Mesenchymal stem cell (in vitro differentiated cells and primary cell): ENCODE measurements at regions not wholly inside any gene's neighbourhood (a gene's known extent, or its start where the extent isn't known, plus 50 kb on each side); places are given as distances from the start of the nearest gene placed in this dataset.

ENCODE experiments used
- DNase-seq: peaks from one replicate; pipeline ENCODE4 v3.0.0-alpha.2; 2013
- H2AFZ ChIP-seq: one replicate; pipeline ENCODE4 v1.6.1; 2013; ENCODE audit warnings: low read depth, mild to moderate bottlenecking, control low read depth, inconsistent platforms, low read length, moderate library complexity
- H2AK5ac ChIP-seq: 2 replicates; pipeline ENCODE4 v1.6.1; 2013; ENCODE audit warnings: low read length, moderate library complexity, mild to moderate bottlenecking, inconsistent platforms; ENCODE audit not compliant: severe bottlenecking
- H2BK120ac ChIP-seq: one replicate; pipeline ENCODE4 v1.6.1; 2013; ENCODE audit warnings: low read depth, mild to moderate bottlenecking, inconsistent platforms, low read length, moderate library complexity
- H2BK12ac ChIP-seq, 2 experiments: one replicate each; pipeline ENCODE4 v1.6.1; 2013; ENCODE audit warnings: inconsistent platforms in 2 of 2, low read length in 2 of 2, mild to moderate bottlenecking in 2 of 2, moderate library complexity in 2 of 2, control low read depth in 1 of 2
- H2BK15ac ChIP-seq: one replicate; pipeline ENCODE4 v1.6.1; 2013; ENCODE audit warnings: mild to moderate bottlenecking, low read depth, inconsistent platforms; ENCODE audit not compliant: poor library complexity, severe bottlenecking
- H2BK5ac ChIP-seq: 2 replicates; pipeline ENCODE4 v1.6.1; 2013; ENCODE audit warnings: low read depth, mild to moderate bottlenecking, low read length, control low read depth, inconsistent platforms; ENCODE audit not compliant: poor library complexity, severe bottlenecking
- H3K14ac ChIP-seq, 2 experiments: one replicate each; pipeline ENCODE4 v1.6.1; 2013; ENCODE audit warnings: inconsistent platforms in 2 of 2, low read length in 2 of 2, control low read depth in 1 of 2, mild to moderate bottlenecking in 1 of 2, moderate library complexity in 1 of 2
- H3K18ac ChIP-seq, 2 experiments: one replicate each; pipeline ENCODE4 v1.6.1; 2013; ENCODE audit warnings: inconsistent platforms in 2 of 2, low read length in 2 of 2, control low read depth in 1 of 2, low read depth in 1 of 2, mild to moderate bottlenecking in 1 of 2
- H3K23ac ChIP-seq, 2 experiments: one replicate each; pipeline ENCODE4 v1.6.1; 2013; ENCODE audit warnings: inconsistent platforms in 2 of 2, low read length in 2 of 2, mild to moderate bottlenecking in 2 of 2, moderate library complexity in 2 of 2, control low read depth in 1 of 2
- H3K27ac ChIP-seq: 2 replicates; pipeline ENCODE4 v1.5.1; 2013; ENCODE audit warnings: mild to moderate bottlenecking, moderate library complexity, low read length, control low read depth, inconsistent platforms; ENCODE audit not compliant: poor library complexity, severe bottlenecking
- H3K27me3 ChIP-seq, 2 experiments: 2 replicates each; pipeline versions ENCODE4 v1.6.1 to v1.7.0; 2013; ENCODE audit warnings: low read length in 2 of 2, mild to moderate bottlenecking in 2 of 2, moderate library complexity in 2 of 2, control low read depth in 1 of 2, inconsistent platforms in 1 of 2; ENCODE audit not compliant: control insufficient read depth in 1 of 2, insufficient read depth in 1 of 2
- H3K36me3 ChIP-seq, 2 experiments: 2 replicates each; pipeline versions ENCODE4 v1.6.1 to v1.7.0; 2013; ENCODE audit warnings: low read length in 2 of 2, control low read depth in 1 of 2, inconsistent platforms in 1 of 2, low read depth in 1 of 2, mild to moderate bottlenecking in 1 of 2; ENCODE audit not compliant: insufficient read depth in 2 of 2, control insufficient read depth in 1 of 2
- H3K4ac ChIP-seq, 2 experiments: one replicate each; pipeline ENCODE4 v1.6.1; 2013; ENCODE audit warnings: inconsistent platforms in 2 of 2, low read length in 2 of 2, mild to moderate bottlenecking in 2 of 2, moderate library complexity in 2 of 2, control low read depth in 1 of 2, low read depth in 1 of 2
- H3K4me1 ChIP-seq: 2 replicates; pipeline ENCODE4 v1.6.1; 2013; ENCODE audit warnings: low read depth, low read length, control low read depth; ENCODE audit not compliant: control insufficient read depth, insufficient read depth
- H3K4me2 ChIP-seq: 2 replicates; pipeline ENCODE4 v1.6.1; 2013; ENCODE audit warnings: low read length, mild to moderate bottlenecking, inconsistent platforms; ENCODE audit not compliant: poor library complexity, severe bottlenecking
- H3K4me3 ChIP-seq, 2 experiments: 2 replicates each; pipeline versions ENCODE4 v1.5.1 to v1.7.0; 2013; ENCODE audit warnings: low read length in 2 of 2, mild to moderate bottlenecking in 2 of 2, control low read depth in 1 of 2, low read depth in 1 of 2; ENCODE audit not compliant: insufficient read depth in 1 of 2
- H3K79me1 ChIP-seq: replicated peaks from 2 replicates; pipeline ENCODE4 v1.6.1; 2013; ENCODE audit warnings: mild to moderate bottlenecking, control low read depth, low read length, inconsistent platforms; ENCODE audit not compliant: poor library complexity, severe bottlenecking
- H3K9ac ChIP-seq: 2 replicates; pipeline ENCODE4 v1.7.0; 2013; ENCODE audit warnings: mild to moderate bottlenecking, low read length, moderate library complexity
- H3K9me3 ChIP-seq: 2 replicates; pipeline ENCODE4 v1.7.0; 2013; ENCODE audit warnings: mild to moderate bottlenecking, low read length; ENCODE audit not compliant: control insufficient read depth
- H4K8ac ChIP-seq: one replicate; pipeline ENCODE4 v1.6.1; 2013; ENCODE audit warnings: inconsistent platforms, mild to moderate bottlenecking, low read length, moderate library complexity
- H4K91ac ChIP-seq: one replicate; pipeline ENCODE4 v1.6.1; 2013; ENCODE audit warnings: mild to moderate bottlenecking, low read length, inconsistent platforms
- WGBS: methylation state at CpG from one replicate; pipeline ENCODE4 v1.1.7; 2013; ENCODE audit warnings: mixed read lengths; 5-methylcytosine and 5-hydroxymethylcytosine counted together

DNA sequence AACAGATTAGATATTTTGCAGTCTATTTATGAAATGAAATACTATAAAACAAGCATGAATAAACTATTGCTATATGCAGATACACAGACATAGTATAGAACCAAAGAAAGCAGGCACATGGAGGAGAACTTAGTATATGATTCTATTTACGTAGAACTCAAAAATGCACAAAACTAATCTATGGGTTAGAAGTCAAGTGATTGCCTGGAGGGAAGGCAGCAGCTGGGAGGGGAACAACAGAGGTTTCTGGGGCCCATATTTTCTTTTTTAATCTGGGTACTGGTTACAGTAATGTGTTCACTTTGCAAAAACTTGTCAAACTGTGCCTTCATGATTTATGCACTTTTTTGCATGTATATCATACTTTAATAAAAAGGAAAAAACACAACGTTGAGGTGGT lies 202.0 kb downstream of the BCAT1 start:
- 100% methylated on average over 1 of the region's 2 CpGs for WGBS
- no peak overlapping the region for H4K91ac ChIP-seq

DNA sequence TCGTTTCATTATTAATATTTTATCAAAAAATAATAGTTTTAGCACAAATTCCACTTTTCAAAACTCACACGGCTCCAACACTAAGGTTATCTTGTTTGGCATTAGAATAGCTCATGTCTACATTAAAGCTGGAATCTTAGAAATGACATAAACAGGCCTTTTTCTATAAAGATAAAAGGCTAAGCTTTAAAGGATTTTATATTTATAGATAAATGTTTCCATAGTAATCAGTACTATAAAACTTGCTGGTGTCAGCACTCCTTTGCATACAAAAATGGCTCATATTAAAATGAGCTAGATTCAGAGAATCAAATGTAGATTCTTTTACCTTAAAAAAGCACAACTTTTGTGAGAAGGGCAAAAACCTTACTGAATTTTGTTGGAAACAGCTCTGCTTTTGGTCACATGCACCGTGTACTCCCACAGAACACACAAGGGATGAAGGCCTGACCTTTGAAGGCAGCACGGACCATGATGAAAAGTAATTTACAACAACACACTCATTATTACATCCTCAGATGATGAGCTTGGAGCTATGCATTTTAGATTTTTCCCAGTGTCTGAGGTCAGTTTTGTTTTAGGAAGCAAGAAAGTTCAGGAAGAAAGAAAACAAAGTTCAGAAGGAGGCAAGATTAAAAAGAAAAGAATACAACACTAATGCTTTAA lies 202.8 kb downstream of the BCAT1 start:
- no peak overlapping the region for H3K4ac ChIP-seq
- H3K27ac ChIP-seq = no peak overlapping the region
- H4K8ac ChIP-seq = no peak overlapping the region
- H3K4me1 ChIP-seq = peaks cover 3% of the 10 kb centered on the region
- no peak overlapping the region for H3K18ac ChIP-seq
- H3K9ac ChIP-seq = no peak overlapping the region
- no peak for DNase-seq
- no peak overlapping the region for H2AFZ ChIP-seq
- no peak overlapping the region for H3K4me2 ChIP-seq
- no peak overlapping the region for H2BK12ac ChIP-seq
- H2BK15ac ChIP-seq = no peak overlapping the region
- H4K91ac ChIP-seq = no peak overlapping the region
- H3K27me3 ChIP-seq = no peaks in the 10 kb centered on the region
- H3K14ac ChIP-seq = no peak overlapping the region
- no peaks in the 10 kb centered on the region for H3K36me3 ChIP-seq
- H2AK5ac ChIP-seq = no peak overlapping the region
- no peak overlapping the region for H3K23ac ChIP-seq
- no peak overlapping the region for H3K4me3 ChIP-seq
- no peak overlapping the region for H2BK5ac ChIP-seq
- H3K79me1 ChIP-seq = no peaks in the 10 kb centered on the region
- no peaks in the 10 kb centered on the region for H3K9me3 ChIP-seq
- 83% methylated on average over 1 of the region's 4 CpGs for WGBS
- no peak overlapping the region for H2BK120ac ChIP-seq

More for the DNA sequence above, 202.0 kb downstream of the BCAT1 start:
- Histone ChIP-seq H3K4ac (no peak overlapping the region), H3K27me3 (no peaks in the 10 kb centered on the region), H3K4me1 (peaks cover 3% of the 10 kb centered on the region), H2BK120ac (no peak overlapping the region), H3K36me3 (no peaks in the 10 kb centered on the region), H3K27ac (no peak overlapping the region), H3K18ac (no peak overlapping the region), H2AK5ac (no peak overlapping the region), H3K4me3 (no peak overlapping the region), H3K9ac (no peak overlapping the region), H3K79me1 (no peaks in the 10 kb centered on the region), H2BK15ac (no peak overlapping the region), H2BK12ac (no peak overlapping the region), H3K9me3 (no peaks in the 10 kb centered on the region), H3K14ac (no peak overlapping the region), H2AFZ (no peak overlapping the region), H3K4me2 (no peak overlapping the region), H2BK5ac (no peak overlapping the region), H4K8ac (no peak overlapping the region), H3K23ac (no peak overlapping the region)
- DNase-seq = no peak

DNA sequence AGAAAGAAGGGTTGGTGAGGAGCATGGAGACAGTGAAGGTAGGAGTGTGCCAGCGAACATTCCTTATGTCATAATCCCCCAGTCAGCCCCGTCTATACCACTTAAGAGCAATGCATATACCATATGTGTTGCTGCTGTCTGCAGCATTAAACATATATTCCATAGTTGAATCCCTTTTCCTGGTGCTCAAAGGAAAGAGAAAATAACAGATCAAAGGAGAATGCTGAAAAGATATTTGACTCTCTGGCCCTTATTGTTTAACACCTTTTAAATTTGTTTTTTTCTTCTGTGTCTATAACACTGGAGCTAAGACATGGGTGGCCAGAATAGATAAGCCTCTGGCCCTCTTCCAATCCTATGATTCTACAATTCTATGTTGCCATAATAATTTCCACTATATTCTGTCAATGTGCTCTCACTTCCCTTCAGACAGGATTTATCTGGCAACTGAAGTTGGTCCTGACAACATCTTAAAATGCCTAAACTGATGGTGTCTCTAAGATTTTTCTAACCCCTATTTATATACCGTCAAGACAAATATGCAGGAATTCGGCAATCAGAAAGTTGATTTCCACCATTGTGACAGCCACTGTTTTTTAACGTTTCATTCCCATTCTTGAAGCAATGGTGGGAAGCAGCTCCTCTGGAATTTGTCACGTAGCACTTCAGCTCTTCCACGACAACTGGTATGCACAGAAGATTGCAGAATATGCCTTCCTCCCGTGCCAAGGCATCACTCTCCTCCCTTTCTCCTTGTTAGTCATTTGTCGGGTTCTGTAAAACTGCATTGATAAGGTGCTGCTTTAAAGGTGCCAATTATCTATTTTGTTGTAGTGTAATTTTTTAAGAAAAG lies 204.7 kb downstream of the BCAT1 start:
- no peak overlapping the region for H3K23ac ChIP-seq
- no peak overlapping the region for H2BK15ac ChIP-seq
- H3K18ac ChIP-seq = no peak overlapping the region
- no peak overlapping the region for H4K91ac ChIP-seq
- no peak overlapping the region for H3K4me3 ChIP-seq
- no peak overlapping the region for H4K8ac ChIP-seq
- no peak overlapping the region for H2BK5ac ChIP-seq
- no peak overlapping the region for H2BK120ac ChIP-seq
- H3K4me2 ChIP-seq = no peak overlapping the region
- H3K4me1 ChIP-seq = no peaks in the 10 kb centered on the region
- no peak overlapping the region for H2AK5ac ChIP-seq
- WGBS = 75% methylated on average over 6 of the region's 9 CpGs
- no peak overlapping the region for H3K14ac ChIP-seq
- no peak overlapping the region for H3K9ac ChIP-seq
- DNase-seq = no peak
- H3K79me1 ChIP-seq = no peaks in the 10 kb centered on the region
- H3K9me3 ChIP-seq = no peaks in the 10 kb centered on the region
- no peak overlapping the region for H3K4ac ChIP-seq
- no peak overlapping the region for H2BK12ac ChIP-seq
- no peaks in the 10 kb centered on the region for H3K36me3 ChIP-seq
- no peak overlapping the region for H3K27ac ChIP-seq
- no peaks in the 10 kb centered on the region for H3K27me3 ChIP-seq
- no peak overlapping the region for H2AFZ ChIP-seq

DNA sequence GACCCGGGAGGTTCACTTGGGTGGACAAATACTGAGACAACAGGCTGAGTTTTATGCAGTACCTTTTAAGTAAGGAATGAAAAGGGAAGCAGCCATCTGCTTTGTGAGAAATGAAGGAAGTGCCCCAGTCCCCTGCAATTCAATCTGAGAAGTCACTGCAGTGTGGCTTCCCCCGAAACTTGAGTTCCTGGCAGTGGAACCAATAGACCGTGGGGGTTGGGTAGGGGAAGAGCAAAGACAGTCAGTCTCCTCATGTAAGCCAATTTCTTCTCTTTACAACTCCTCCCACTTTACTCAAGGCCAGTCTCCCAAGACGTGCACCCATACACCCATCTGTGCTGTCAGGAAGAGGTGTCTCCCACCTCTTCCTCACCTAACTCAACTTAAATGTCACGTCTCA lies 206.5 kb downstream of the BCAT1 start:
- peak overlapping the region in 1 of 2 experiments; percentile 15 for H2BK12ac ChIP-seq
- no peak overlapping the region for H2BK120ac ChIP-seq
- H3K27me3 ChIP-seq = no peaks in the 10 kb centered on the region
- H3K9me3 ChIP-seq = no peaks in the 10 kb centered on the region
- no peak overlapping the region for H3K27ac ChIP-seq
- no peak overlapping the region for H3K23ac ChIP-seq
- no peak overlapping the region for H2AK5ac ChIP-seq
- H4K8ac ChIP-seq = no peak overlapping the region
- no peak overlapping the region for H3K9ac ChIP-seq
- no peak overlapping the region for H3K4ac ChIP-seq
- H4K91ac ChIP-seq = no peak overlapping the region
- H3K18ac ChIP-seq = no peak overlapping the region
- DNase-seq = no peak
- H2BK5ac ChIP-seq = no peak overlapping the region
- H3K4me1 ChIP-seq = no peaks in the 10 kb centered on the region
- H2BK15ac ChIP-seq = no peak overlapping the region
- WGBS = 93% methylated on average over 5 of the region's 5 CpGs
- H2AFZ ChIP-seq = no peak overlapping the region
- H3K4me3 ChIP-seq = no peak overlapping the region
- H3K79me1 ChIP-seq = no peaks in the 10 kb centered on the region
- H3K36me3 ChIP-seq = no peaks in the 10 kb centered on the region
- no peak overlapping the region for H3K4me2 ChIP-seq
- H3K14ac ChIP-seq = no peak overlapping the region
